Stomach (tissue), 8 donors: ENCODE measurements at regions not wholly inside any gene's neighbourhood (a gene's known extent, or its start where the extent isn't known, plus 50 kb on each side); places are given as distances from the start of the nearest gene placed in this dataset.
"Not testable (repeated sequence)": the region's sequence is repeated elsewhere in the genome, so short reads cannot be mapped to it uniquely, and the experiment has no call there.

Experiments used
- DNase-seq, 2 donors: peaks; one replicate each; pipeline versions ENCODE4 v3.0.0 to v3.0.0-alpha.2; 2013 to 2019
- H3K27ac ChIP-seq, 5 donors: fragments of 200-600 bp in 4 of 5; sonication (generic) in 4 of 5; one replicate each; pipeline ENCODE4 v1.5.1; 2013 to 2019; ENCODE audit warnings: mild to moderate bottlenecking in 1 of 5, moderate library complexity in 1 of 5
- H3K27me3 ChIP-seq, 3 donors: fragments of 200-600 bp; sonication (generic); one replicate each; pipeline ENCODE4 v1.5.1; 2017 to 2019; ENCODE audit warnings: mixed run types in 1 of 3
- H3K36me3 ChIP-seq, 4 donors: fragments of 200-600 bp; sonication (generic); 1 replicate in 3 of 4; 2 replicates in 1 of 4; pipeline ENCODE4 v1.5.1; 2016 to 2019
- H3K4me1 ChIP-seq, 4 donors: fragments of 200-600 bp; sonication (generic); one replicate each; pipeline ENCODE4 v1.5.1; 2016 to 2019
- H3K4me3 ChIP-seq, 4 donors: fragments of 200-600 bp; sonication (generic) in 3 of 4; one replicate each; pipeline ENCODE4 v1.5.1; 2016 to 2019; ENCODE audit warnings: mild to moderate bottlenecking in 1 of 4
- H3K9me3 ChIP-seq, 4 donors: fragments of 200-600 bp; sonication (generic); one replicate each; pipeline ENCODE4 v1.5.1; 2016 to 2019
- CTCF ChIP-seq, 7 experiments: fragments of 450-650 bp in 4 of 7; fragments of 200-600 bp in 3 of 7; sonication (generic) in 3 of 7; IDR thresholded peaks; one replicate each; pipeline ENCODE4 v1.5.1; 2016 to 2019; ENCODE audit warnings: antibody characterized with exemption in 7 of 7, control low read depth in 2 of 7, mild to moderate bottlenecking in 1 of 7
- EP300 ChIP-seq: sonication (generic); formaldehyde crosslinking; IDR thresholded peaks from one replicate; pipeline ENCODE4 v1.6.1; 2017; ENCODE audit warnings: antibody characterized with exemption
- POLR2A ChIP-seq, 4 donors: fragments of 450-650 bp; IDR thresholded peaks; one replicate each; pipeline ENCODE4 v1.6.1; 2016; ENCODE audit warnings: antibody characterized with exemption in 4 of 4, control low read depth in 2 of 4, mild to moderate bottlenecking in 1 of 4, moderate library complexity in 1 of 4
- POLR2AphosphoS5 ChIP-seq, 3 donors: sonication (generic); formaldehyde crosslinking; IDR thresholded peaks; one replicate each; pipeline ENCODE4 v1.6.1; 2016; ENCODE audit warnings: antibody characterized with exemption in 3 of 3
- WGBS, 5 donors: extraction: QIAGEN DNeasy Blood & Tissue Kit in 3 of 5; methylation state at CpG; one replicate each; pipeline versions ENCODE4 v1.1.5 to v1.1.7; 2013 to 2018; 5-methylcytosine and 5-hydroxymethylcytosine counted together
- intact Hi-C: fragments of 100-400 bp; cut with DNase I; formaldehyde crosslinking; loops from one replicate; pipeline ENCODE4 v1.15.1; 2023; ENCODE audit warnings: low total_unique reads
- donor health status: healthy with polysubstance abuse.
- donor health status: Bipolar disorder and iron deficiency.
- donor health status: healthy.

GRCh38 chr5:176131771-176132170 lies 106.5 kb upstream of the SIMC1 start:
- intact Hi-C loops, result no loop called here
- no peak for TF ChIP-seq POLR2AphosphoS5 (IDR thresholded peaks at IDR 0.05)
- peaks cover 0 to 17% (median 7%) of the 10 kb centered on the region in 4 donors for H3K4me1 ChIP-seq
- H3K36me3 ChIP-seq, result no peaks in the 10 kb centered on the region
- no peak overlapping the region for H3K4me3 ChIP-seq
- peaks cover 0 to 46% (median 24%) of the 10 kb centered on the region in 3 donors for H3K27me3 ChIP-seq
- no peaks in the 10 kb centered on the region for H3K9me3 ChIP-seq
- no peak for DNase-seq
- no peak overlapping the region for H3K27ac ChIP-seq
- whole genome bisulfite sequencing, 5 donors, result 27 to 50% (median 36%) methylated on average over 1 of the region's 1 CpG

DNA sequence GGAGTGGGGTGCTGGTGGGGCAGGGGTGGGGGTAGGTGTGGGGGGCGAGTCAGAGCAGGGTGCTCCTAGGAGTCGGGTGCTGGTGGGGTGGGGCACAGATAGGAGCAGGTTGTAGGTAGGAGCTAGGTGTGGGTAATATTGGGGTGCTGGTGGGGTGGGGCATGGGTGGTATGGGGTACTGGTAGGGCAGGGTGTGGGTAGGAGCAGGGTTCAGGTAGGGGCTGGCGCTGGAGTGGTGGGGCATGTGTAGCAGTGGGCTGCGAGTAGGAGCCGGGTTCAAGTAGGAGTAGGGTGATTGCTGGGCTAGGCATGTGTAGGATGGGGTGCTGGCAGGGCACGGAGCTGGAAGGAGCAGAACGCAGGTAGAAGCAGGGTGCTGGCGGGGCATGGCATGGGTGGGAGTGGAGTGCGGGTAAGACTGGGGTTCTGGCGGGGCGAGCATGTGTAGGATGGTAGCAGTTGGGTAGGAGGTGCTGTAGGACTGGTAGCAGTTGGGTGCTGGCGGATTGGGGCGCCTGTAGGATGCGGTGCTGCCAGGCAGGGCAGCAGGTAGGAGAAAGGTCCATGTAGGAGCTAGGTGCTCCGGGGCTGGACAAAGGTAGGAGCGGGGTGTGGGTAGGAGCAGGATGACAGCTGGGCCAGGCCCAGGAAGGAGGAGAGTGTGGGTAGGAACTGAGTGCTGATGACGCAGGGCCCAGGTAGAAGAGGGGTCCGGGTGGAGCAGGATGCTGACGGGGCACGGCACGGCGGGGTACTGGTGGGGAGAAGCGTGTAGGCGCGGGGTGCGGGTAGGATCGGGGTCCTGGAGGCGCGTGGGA lies 105.5 kb upstream of the SIMC1 start:
- Histone ChIP-seq H3K4me1 (peaks cover 0 to 17% (median 7%) of the 10 kb centered on the region in 4 donors), H3K9me3 (no peaks in the 10 kb centered on the region), H3K36me3 (no peaks in the 10 kb centered on the region), H3K4me3 (peak overlapping the region; percentile 5 to 37 (median 21)), H3K27me3 (peaks cover 0 to 46% (median 24%) of the 10 kb centered on the region in 3 donors), H3K27ac (no peak overlapping the region)
- DNase-seq, result no peak
- intact Hi-C loops, result no loop called here
- WGBS, 5 donors, result 44 to 61% (median 49%) methylated on average over 28 to 29 of the region's 29 CpGs
- TF ChIP-seq POLR2A (IDR thresholded peaks at IDR 0.05), result no peak
- TF ChIP-seq CTCF (IDR thresholded peaks at IDR 0.05), result no peak

GRCh38 chr5:176133289-176133870 lies 104.8 kb upstream of the SIMC1 start:
- Histone ChIP-seq H3K9me3 (no peaks in the 10 kb centered on the region), H3K4me3 (peak overlapping the region; percentile 5 to 37 (median 21)), H3K27ac (no peak overlapping the region), H3K27me3 (peaks cover 0 to 46% (median 24%) of the 10 kb centered on the region in 3 donors), H3K4me1 (peaks cover 0 to 17% (median 7%) of the 10 kb centered on the region in 4 donors), H3K36me3 (no peaks in the 10 kb centered on the region)
- peak in 1 of 2 donors; percentile 40 for DNase-seq
- 1 to 14% (median 4%) methylated on average over 32 to 34 of the region's 34 CpGs for WGBS, 5 donors
- TF ChIP-seq POLR2AphosphoS5 (IDR thresholded peaks at IDR 0.05) (no peak), EP300 (no peak), POLR2A (IDR thresholded peaks at IDR 0.05) (no peak)
- intact Hi-C loops, result no loop called here

- Histone ChIP-seq H3K4me1 (peaks cover 0 to 17% (median 7%) of the 10 kb centered on the region in 4 donors), H3K9me3 (no peaks in the 10 kb centered on the region), H3K4me3 (peak overlapping the region in 2 of 4 donors; percentile 13 to 37), H3K36me3 (no peaks in the 10 kb centered on the region), H3K27me3 (peaks cover 0 to 46% (median 24%) of the 10 kb centered on the region in 3 donors), H3K27ac (no peak overlapping the region)
- WGBS, 5 donors, result 14 to 63% (median 29%) methylated on average over 7 to 15 of the region's 15 CpGs
- no peak for TF ChIP-seq CTCF (IDR thresholded peaks at IDR 0.05)
- no peak for TF ChIP-seq POLR2A (IDR thresholded peaks at IDR 0.05)
- TF ChIP-seq POLR2AphosphoS5 (IDR thresholded peaks at IDR 0.05), result no peak
- TF ChIP-seq EP300, result no peak
- intact Hi-C loops, result no loop called here
- no peak for DNase-seq
Observed at GRCh38 chr5:176133877-176134276, 104.3 kb upstream of the SIMC1 start.

DNA sequence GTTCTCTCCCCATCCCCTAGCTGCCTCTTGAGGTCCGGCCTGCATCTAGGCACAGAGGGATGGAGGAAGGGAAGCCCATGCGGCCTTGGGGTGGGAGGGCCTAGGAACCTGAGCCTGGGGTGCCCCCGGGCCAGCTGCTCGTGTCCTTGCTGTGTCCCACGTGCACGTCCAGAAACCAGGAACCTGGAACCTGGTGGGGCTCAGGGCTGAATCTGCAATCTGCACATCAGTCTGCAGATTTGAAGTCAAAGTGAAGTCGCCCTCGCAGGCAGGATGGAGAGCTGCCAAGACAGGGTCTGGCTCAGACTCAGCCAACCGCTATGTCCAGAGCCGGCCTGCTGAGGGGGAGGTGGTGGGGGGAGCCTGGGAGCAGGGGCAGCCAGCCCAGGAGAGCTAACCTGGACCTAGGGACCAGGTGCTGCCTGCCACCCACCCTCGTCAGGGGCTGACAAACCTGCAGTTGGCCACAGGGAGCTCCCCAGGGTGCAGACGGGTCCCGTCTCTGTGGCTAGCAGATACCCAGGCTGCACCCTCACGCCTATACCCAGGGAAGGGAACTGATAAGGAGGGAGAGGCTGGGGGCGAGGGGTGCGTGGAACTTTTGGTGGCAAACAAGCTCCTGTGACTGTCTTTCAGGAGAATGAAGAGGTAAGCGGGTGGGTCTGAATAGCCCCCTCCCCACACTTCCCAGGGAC lies 103.5 kb upstream of the SIMC1 start:
- no peak overlapping the region for H3K4me3 ChIP-seq
- H3K27ac ChIP-seq, result no peak overlapping the region
- WGBS, 5 donors, result 32 to 43% (median 37%) methylated on average over 11 to 17 of the region's 17 CpGs
- H3K9me3 ChIP-seq, result no peaks in the 10 kb centered on the region
- DNase-seq, result peak in 1 of 2 donors; percentile 59
- H3K36me3 ChIP-seq, result no peaks in the 10 kb centered on the region
- intact Hi-C loops, result no loop called here
- H3K4me1 ChIP-seq, result peaks cover 0 to 17% (median 7%) of the 10 kb centered on the region in 4 donors
- no peak for TF ChIP-seq CTCF (IDR thresholded peaks at IDR 0.05)
- no peak for TF ChIP-seq POLR2AphosphoS5 (IDR thresholded peaks at IDR 0.05)
- TF ChIP-seq POLR2A (IDR thresholded peaks at IDR 0.05), result no peak
- TF ChIP-seq EP300, result no peak
- H3K27me3 ChIP-seq, result peaks cover 0 to 43% (median 24%) of the 10 kb centered on the region in 3 donors

DNA sequence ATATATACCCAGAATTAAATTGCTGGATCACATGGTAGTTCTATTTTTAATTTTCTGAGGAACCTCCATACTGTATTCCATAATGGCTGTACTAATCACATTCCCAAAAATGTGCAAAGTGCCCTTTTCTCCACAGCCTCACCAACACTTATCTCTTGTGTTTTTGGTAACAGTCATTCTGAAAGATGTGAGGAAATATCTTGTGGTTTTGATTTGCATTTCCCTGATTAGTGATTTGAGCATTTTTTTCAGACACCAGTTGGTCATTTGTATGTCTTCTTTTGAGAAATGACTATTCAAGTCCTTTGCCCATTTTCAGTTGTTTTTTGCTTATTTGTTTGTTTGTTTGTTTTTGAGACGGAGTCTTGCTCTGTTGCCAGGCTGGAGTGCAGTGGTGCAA lies 98.1 kb upstream of the SIMC1 start:
- DNase-seq, H3K4me1 ChIP-seq, H3K36me3 ChIP-seq, H3K27ac ChIP-seq, H3K27me3 ChIP-seq, intact Hi-C loops, H3K4me3 ChIP-seq: not testable (repeated sequence)
- H3K9me3 ChIP-seq, result peaks cover 0 to 14% (median 4%) of the 10 kb centered on the region in 4 donors
- WGBS, 5 donors, result 79 to 95% (median 82%) methylated on average over 1 of the region's 1 CpG
